ENCODE measurements at regions not wholly inside any gene's neighbourhood (a gene's known extent, or its start where the extent isn't known, plus 50 kb on each side); places are given as distances from the start of the nearest gene placed in this dataset.

GRCh38 chr6:88490908-88491264, 324.7 kb upstream of the CNR1 start:
- TF ChIP-seq CTCF (IDR thresholded peaks at IDR 0.05; ENCODE audit: insufficient read depth, low read length), result no peak
- no peak for TF ChIP-seq REST (IDR thresholded peaks at IDR 0.05; ENCODE audit: insufficient replicate concordance, low read depth)
- no peak for TF ChIP-seq POLR2AphosphoS5 (IDR thresholded peaks at IDR 0.05; ENCODE audit: low read depth)
